C1 segment of cervical spinal cord (tissue), 14 donors: ENCODE measurements at regions not wholly inside any gene's neighbourhood (a gene's known extent, or its start where the extent isn't known, plus 50 kb on each side); places are given as distances from the start of the nearest gene placed in this dataset.

Experiments used
- DNase-seq, 14 donors: peaks; one replicate each; lab custom pipeline; 2025; lab: John Stamatoyannopoulos, UW

DNA sequence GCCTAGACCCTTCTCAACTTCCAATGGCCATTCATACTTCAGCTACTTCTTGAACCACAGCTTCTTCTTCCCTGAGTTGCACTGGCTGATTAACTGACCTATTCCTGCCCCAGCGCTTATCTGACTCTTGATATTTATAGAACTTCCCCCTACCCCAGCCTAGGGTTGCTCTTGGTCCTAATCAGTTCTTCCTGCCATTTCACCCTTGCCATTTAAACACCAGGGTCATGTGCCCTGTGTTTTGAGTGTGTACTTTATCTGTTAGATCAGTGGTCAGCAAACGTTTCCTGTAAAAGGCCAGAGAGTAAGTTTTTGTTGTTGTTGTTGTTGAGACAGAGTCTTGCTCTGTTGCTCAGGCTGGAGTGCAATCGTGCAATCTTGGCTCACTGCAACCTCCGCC, 82.4 kb upstream of the COX10 start:
- no peak for DNase-seq

DNA sequence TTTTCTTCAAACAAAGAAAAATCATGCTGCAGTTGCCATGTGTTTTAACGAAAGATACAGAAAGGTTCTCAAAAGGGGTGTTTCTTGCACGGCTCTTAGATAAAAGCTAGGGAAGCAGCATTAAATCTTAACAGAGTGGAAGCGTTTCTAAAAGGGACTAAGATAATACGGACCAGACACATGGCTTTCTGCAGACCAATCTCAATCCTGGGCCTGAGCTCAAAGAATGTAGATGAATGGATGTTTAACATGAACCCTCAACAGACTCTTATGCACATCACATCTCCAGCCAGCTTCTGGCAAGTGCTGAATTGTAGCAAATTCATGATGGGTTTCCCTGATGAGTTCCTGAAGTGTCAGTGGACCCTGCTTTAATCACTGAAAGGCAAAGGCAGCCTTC, 80.2 kb upstream of the COX10 start:
- no peak for DNase-seq

DNA sequence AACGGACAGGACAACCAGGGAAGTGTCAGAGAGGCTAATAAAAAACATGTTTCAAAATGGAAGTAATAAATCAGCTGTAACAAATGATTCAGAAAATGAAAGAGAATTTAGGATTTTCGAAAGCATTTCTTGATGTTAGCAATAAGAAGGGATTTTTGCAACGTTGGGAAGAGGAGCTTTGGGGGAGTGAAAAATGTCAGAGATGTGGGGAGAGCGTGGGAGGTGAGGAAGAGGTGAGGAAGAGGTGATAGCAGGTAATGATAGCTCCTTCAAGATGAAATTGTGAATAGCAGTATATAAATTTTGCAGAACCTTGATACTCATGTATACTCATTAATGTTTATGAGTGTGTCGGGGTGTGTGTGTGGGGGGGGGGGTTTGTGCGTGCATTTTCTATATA, 76.2 kb upstream of the COX10 start:
- DNase-seq, result no peak

DNA sequence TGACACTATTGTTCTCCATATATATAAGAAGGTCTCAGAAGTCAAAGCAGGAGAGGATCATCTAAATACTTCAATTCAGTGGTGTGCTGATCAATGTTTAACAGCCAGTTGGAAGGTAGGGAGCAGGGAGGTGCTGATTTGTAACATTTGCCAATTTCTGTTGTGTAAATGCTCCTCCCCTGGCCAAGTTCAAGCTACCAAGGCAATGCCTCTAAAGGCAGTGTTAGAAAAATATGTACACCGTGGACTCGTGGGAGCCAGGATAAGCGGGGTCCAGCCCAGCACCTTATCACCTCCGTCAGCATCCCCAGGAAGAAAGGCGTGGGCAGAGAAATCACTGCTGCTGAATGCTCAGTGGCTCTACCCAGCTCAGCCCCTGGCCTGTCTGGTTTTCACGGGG, 75.3 kb upstream of the COX10 start:
- DNase-seq, result no peak

DNA sequence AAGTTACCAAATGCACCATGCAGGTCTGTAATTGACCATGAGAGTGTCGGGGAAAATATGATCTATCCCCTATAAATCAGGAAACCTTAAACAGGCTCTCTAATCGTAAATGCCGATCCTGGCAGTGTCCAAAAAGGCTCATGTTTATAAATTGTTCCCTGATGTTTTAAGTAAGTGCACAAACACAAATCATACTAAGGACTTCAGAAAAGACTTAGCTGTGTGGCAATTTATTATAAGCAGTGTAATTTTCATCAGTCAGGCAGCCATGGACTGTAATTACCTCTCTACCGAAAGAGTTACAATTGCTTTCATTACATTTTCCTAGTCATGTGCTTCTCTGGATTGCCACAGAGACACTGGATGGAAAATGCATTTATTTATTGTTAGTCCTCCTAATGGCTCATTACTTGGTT, 73.4 kb upstream of the COX10 start:
- no peak for DNase-seq

DNA sequence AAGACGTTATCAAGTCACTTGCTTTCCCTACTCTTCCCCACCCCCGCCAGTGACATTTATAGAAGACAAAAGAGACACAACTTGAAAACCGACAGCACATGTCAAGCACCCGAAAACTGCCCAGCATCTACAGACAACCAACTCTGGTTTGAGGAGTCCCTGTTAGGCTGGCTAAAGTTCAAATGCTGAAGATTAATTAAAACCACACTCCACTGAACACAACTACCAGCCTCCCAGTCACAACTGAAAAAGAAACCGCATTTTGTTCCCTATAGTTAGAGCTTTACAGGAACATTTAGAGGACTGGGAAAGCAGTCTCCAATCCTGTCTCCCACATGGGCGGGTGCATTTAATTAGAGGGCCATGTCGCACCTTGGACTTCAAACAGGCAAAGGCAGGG, 73.0 kb upstream of the COX10 start:
- no peak for DNase-seq

DNA sequence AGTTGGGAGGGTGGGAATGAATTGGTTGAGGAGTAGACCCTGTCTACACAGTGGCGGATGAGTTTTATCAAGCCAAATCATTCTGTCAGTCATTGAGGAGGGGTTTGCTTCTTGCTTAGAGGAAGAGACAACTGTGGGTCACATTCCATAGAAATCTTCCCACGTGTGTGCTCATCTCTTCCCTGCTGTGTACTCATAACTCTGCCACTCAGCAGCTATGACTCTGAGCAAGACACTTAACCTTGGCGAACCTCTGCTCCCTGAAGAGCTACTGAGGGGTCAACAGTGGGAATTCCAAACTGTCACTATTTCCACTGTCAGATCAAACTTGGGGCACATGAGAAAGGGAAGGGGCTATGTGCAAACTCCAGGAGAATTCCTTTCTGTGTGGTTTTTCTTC, 72.6 kb upstream of the COX10 start:
- no peak for DNase-seq

DNA sequence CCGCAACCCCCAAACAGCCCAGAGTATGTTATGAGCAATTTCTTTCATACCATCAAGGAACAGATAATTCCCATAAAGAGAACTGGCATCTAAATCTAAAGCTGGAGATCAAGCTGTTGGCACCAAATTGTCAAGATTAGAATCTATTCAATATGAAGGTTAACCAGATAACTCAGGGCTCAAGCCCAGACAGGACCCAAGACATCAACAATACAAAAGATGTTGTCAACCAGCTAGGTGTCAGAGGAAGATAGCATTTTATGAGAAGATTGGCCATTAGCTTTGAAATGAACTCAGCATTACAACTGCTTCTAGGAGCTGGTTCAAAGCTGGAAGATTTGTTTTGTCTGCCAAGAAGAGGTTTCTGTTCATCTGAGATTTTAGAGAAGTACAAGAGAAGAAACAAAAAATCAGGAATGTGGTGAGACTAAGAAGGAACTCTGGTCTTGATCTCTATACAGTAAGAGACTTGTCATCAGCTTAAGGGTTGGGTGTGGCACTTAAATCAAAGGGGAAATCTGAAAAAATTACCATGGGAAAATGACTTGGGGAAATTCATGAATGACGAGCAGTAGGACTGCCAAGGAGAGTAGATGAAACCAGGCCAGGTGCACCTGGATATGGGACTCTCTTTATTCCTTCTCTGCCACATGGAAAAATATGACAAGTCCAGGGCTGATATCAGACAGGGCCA, 64.2 kb upstream of the COX10 start:
- DNase-seq, result no peak

DNA sequence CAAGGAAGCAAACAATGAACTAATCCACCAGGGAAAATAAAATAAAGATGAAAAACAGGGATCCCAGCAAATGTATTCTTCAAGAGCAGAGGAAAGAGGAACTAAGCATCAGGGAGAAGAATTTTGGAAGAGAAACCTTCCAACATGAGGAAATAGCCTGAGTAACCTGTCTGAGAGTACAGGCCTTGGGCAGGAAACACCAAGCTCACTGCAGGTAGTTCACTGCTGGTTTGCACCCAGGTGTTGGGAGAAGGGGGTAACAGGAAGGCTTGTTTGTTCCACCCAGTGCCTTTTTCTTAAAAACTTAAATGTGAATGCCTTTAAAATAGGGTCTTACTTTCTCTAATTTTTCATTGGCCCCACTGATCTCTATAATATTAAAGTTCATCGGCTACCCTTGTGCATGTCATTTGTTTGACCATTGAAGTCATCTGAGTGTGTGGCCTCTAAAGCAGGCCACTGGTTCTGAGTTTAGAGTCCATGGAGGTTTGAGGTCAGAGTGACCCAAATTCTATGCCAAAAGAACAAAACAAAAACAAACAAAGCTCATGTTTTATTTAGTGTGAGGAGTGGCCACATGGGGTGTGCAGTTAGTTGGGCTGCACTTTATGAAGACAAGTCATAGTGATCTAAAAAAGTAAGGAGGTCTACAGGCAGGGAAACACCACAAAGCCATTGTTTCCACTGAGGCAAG, 62.9 kb upstream of the COX10 start:
- DNase-seq, result no peak

DNA sequence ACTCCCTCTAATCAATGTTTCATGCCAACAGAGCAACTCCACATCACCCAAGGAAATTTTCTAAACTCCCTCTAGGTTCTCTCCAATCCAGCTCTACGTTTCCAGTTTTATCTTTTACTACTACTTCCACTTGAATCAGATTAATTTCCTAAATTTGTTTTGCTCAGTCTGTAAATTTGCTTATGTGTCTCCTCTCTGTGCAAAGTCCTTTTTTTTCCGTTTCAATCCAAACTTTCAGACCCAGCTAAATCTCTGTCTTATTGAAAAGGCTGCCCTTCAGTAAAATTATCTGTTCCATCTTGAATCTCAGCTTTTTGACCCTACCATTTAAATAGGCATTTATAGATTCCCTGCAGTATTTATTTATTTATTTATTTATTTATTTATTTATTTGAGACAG, 61.4 kb upstream of the COX10 start:
- DNase-seq, result no peak

DNA sequence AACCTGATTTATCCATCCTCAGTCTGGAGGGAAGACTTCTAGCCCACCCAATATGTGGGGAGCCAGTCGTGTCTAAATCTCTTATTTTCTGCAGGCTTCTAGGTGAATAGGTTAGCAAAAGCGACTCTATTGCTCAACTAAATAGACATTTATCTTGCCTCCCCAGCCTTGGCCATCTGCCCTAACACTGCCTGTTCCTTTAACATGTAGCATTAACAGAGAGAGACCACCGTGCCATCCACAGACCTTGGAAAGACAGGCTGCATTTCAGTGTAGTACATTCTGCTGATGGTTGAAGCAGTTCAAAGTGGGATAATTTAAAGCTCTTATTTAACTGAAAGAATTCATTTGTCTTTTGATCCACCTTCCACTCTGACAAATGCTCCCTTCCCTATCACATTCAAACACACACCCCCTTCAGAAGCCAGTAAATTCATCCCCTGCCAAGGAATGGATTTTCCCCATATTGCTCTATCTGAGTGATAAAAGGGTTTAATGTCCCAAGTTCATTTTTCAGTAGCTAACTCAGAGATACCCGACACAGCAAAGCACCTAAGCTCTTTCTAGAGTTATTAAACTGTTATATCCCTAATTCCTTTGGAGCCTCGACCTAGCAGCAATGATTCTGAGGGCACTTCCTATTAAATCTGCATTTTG, 58.1 kb upstream of the COX10 start:
- no peak for DNase-seq

DNA sequence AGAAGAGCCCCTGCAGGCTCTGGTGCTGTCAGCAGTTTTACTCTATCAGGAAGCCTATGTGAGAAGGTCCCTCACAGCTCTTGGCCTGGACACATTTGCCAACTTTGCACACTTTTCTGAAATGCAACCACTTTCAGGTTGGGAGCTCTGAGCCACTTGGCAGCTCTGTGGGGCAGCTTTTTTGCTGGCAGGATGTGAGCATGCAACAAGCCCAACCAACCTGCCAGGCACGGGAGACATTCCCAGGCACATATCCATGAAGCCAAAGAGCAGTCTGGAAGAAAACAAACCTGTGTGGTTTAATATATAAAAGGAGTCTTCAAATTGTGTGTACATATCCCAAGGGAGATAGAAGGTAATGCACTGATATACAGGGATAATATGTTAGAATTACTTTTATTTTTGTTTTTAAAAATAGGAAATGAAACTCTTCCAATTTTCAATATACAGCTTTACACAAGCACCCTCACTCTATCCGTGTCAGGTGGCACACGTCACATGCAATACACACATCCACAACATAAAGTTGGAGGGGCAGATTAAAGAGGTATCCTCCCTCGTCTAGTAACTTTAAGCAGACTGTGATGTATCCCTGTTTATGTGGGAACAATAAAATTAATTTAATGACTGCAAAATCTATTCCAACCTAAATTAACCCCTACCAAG, 57.4 kb upstream of the COX10 start:
- peak in 2 of 14 donors; percentile 2 to 75 for DNase-seq

DNA sequence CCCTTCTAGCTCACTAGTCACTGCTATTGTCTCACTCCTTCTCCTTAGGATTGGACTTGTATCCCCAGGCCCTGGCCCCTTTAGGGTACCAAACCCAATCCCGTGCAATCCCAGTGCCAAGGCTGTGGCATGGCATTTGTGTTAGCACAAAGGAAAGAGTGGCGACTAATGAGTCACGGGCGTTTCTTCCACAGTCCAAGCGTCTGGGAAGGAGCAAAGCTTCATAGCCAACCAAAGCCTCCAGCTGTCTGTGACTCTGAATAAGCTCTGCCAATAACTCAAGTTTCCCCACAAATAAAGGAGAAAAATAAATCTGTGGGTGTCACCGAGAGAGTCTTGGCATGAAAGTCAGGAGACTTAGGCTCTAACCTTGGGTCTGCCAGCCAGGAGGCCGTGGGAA, 54.6 kb upstream of the COX10 start:
- DNase-seq, result no peak

DNA sequence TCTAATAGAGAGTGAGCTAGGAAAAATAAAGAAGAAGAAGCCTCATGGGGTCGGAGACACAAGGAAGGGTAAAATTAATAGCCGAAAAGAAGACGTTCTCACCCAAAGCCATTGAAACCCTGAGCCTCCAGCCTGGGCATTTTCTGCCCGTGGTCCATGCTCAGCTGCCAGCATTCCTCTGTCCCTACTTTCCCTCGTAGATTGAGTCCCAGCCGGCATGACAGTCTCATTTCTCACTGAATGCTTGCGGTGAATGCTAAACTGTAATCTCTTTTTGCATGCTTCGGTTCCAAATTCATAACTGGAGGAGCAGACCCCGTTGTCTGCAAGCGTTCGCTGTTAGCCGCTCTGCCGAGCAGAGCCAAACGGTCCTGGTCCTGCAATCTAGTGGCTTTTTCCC, 54.0 kb upstream of the COX10 start:
- peak in 2 of 14 donors; percentile 1 to 9 for DNase-seq

DNA sequence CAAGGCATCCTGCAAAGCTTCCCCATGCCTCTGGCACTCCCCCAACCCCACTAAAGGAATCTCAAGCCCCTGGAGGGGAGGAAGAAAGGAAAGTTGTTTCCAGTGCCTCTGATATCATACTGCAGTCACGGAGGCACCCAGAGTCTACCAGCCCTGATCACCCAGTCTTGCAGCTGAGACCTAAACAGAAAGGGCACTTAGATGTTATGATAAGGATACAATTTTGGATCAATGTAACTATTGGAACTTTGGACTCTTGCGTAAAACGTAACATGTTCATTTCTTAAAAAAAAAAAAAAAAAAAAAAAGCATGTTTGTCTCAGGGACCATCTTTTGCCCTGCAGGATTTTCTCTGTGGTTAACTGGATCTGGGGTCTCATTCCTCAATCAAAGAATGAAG, 52.4 kb upstream of the COX10 start:
- no peak for DNase-seq

DNA sequence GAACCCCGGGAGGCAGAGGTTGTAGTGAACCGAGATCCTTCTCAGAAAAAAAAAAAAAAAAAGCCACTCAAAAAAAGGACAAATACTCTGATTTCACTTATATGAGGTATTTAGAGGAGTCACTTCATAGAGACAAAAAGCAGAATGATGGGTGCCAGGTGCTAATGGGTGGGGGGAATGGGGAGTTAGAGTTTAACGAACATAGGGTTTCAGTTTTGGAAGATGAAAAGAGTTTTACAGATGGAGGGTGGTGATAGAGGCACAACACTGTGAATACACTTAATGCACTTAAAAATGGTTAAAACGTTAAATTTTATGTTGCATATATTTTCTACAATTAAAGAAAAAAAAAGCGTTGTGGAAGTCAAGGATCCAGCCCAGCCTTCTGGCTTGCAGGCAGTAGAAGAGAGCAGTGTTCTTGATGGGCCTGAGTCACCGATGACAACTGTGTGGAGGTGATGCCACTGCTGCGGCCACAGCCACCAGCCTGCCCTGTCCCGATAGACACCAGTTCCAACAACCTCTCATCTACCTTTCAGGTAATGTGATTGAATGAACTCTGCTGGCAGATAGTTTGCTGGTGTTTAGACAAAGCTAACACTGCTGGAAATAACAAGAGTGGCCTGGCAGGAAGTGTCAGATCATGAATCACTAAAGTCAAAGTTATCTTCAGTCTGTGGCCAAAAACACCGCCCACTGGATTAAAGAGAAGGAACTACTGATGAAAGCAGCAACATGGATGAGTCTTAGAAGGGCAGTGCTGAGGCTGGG, 49.9 kb upstream of the COX10 start:
- no peak for DNase-seq
